ENCODE measurements at regions not wholly inside any gene's neighbourhood (a gene's known extent, or its start where the extent isn't known, plus 50 kb on each side); places are given as distances from the start of the nearest gene placed in this dataset.
"Not testable (repeated sequence)": the region's sequence is repeated elsewhere in the genome, so short reads cannot be mapped to it uniquely, and the experiment has no call there.

DNA sequence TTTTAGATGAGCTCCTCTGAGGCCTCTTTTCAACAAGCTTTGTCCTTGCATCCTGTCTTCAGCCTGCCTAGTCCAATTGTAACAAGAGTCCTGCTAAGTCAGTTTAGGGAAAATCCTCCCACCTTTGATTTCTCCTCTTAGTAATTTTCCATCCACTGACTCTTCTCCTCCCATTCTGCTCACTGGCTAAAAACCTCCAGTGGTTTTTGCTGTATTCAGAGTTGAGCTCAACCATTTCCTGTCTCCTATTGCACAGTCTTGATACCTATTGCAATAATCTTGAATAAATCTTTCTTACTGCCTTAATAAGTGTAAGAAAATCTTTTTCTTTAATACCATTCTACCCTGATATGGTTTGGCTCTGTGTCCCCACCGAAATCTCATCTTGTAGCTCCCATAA is 117.8 kb upstream of the ENPP6 start:
- Histone ChIP-seq H3K18ac (ENCODE audit: low read length) (no peak overlapping the region), H2BK5ac (ENCODE audit: low read depth, low read length, poor library complexity) (no peak overlapping the region), H4K8ac (ENCODE audit: low read depth, low read length) (no peak overlapping the region), H3K4me3 (ENCODE audit: low read depth, low read length) (no peak overlapping the region), H3K79me2 (ENCODE audit: control insufficient read depth, insufficient read depth, low read length, poor library complexity) (no peaks in the 10 kb centered on the region), H3K4me1 (ENCODE audit: control insufficient read depth in 1 of 2, insufficient read depth in 2 of 2, low read length in 2 of 2) (no peaks in the 10 kb centered on the region), H3K27ac (ENCODE audit: low read depth, low read length) (no peak overlapping the region), H3K79me1 (ENCODE audit: low read length) (no peaks in the 10 kb centered on the region), H2BK120ac (ENCODE audit: insufficient read depth, low read length, poor library complexity) (no peak overlapping the region), H4K12ac (ENCODE audit: low read depth, low read length) (no peak overlapping the region), H3K14ac (ENCODE audit: low read length) (no peak overlapping the region), H2AK5ac (ENCODE audit: low read length) (no peak overlapping the region), H3K23ac (ENCODE audit: low read length) (no peak overlapping the region), H2AFZ (ENCODE audit: insufficient read depth, low read length, poor library complexity) (no peak overlapping the region), H3K9ac (ENCODE audit: low read length) (no peak overlapping the region), H3K36me3 (ENCODE audit: control insufficient read depth in 1 of 2, insufficient read depth in 2 of 2, low read length in 2 of 2) (no peaks in the 10 kb centered on the region), H3K27me3 (ENCODE audit: insufficient read depth, low read length) (no peaks in the 10 kb centered on the region), H4K91ac (ENCODE audit: low read depth, low read length) (no peak overlapping the region), H3K4ac (ENCODE audit: low read depth, low read length) (no peak overlapping the region), H3K9me3 (ENCODE audit: insufficient read depth, low read depth, low read length) (no peaks in the 10 kb centered on the region), H3K4me2 (ENCODE audit: low read length) (no peak overlapping the region), H2BK12ac (ENCODE audit: low read length) (no peak overlapping the region)
- DNase-seq = no peak
- WGBS (ENCODE audit: extremely low coverage, insufficient coverage, insufficient read length) = no CpG with 5 or more reads among the region's 1 CpG

GRCh38 chr4:184333446-184333845 is 115.8 kb upstream of the ENPP6 start:
- not testable (repeated sequence) for H3K36me3 ChIP-seq (ENCODE audit: control insufficient read depth in 1 of 2, insufficient read depth in 2 of 2, low read length in 2 of 2); H3K4me3 ChIP-seq (ENCODE audit: low read depth, low read length); H2AK5ac ChIP-seq (ENCODE audit: low read length); H3K4me1 ChIP-seq (ENCODE audit: control insufficient read depth in 1 of 2, insufficient read depth in 2 of 2, low read length in 2 of 2); H3K18ac ChIP-seq (ENCODE audit: low read length); H3K4ac ChIP-seq (ENCODE audit: low read depth, low read length); H3K27ac ChIP-seq (ENCODE audit: low read depth, low read length); H2AFZ ChIP-seq (ENCODE audit: insufficient read depth, low read length, poor library complexity); H4K8ac ChIP-seq (ENCODE audit: low read depth, low read length); H4K12ac ChIP-seq (ENCODE audit: low read depth, low read length); H3K79me1 ChIP-seq (ENCODE audit: low read length); H3K79me2 ChIP-seq (ENCODE audit: control insufficient read depth, insufficient read depth, low read length, poor library complexity); H3K23ac ChIP-seq (ENCODE audit: low read length); H3K4me2 ChIP-seq (ENCODE audit: low read length); H2BK120ac ChIP-seq (ENCODE audit: insufficient read depth, low read length, poor library complexity); H3K27me3 ChIP-seq (ENCODE audit: insufficient read depth, low read length); H4K91ac ChIP-seq (ENCODE audit: low read depth, low read length); H2BK5ac ChIP-seq (ENCODE audit: low read depth, low read length, poor library complexity); H3K9me3 ChIP-seq (ENCODE audit: insufficient read depth, low read depth, low read length); H2BK12ac ChIP-seq (ENCODE audit: low read length); H3K9ac ChIP-seq (ENCODE audit: low read length); DNase-seq; H3K14ac ChIP-seq (ENCODE audit: low read length)
- WGBS (ENCODE audit: extremely low coverage, insufficient coverage, insufficient read length) = no CpG with 5 or more reads among the region's 14 CpGs

GRCh38 chr4:184331268-184331995 is 113.8 kb upstream of the ENPP6 start:
- WGBS (ENCODE audit: extremely low coverage, insufficient coverage, insufficient read length) = no CpG with 5 or more reads among the region's 7 CpGs

DNA sequence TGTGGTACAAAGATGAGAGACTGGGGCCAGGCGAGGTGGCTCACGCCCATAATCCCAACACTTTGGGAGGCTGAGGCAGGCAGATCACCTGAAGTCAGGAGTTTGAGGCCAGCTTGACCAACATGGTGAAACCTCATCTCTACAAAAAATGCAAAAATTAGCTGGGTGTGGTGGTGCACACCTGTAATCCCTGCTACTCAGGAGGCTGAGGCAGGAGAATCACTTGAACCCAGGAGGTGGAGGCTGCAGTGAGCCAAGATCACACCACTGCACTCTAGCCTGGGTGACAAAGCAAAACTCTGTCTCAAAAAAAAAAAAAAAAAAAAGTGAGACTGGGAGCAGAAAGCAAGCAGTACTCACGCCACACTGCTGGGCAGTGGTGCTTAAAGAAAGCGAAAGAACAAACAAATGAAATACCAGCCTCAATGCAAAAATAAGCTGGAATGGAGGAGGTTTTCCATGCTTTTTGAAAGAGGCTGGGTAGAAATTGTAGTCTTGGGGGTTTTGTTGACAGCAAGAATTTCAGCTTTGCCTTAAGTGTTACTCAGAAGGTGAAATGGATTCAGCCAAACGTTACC is 112.9 kb upstream of the ENPP6 start:
- H3K23ac ChIP-seq (ENCODE audit: low read length); H3K36me3 ChIP-seq (ENCODE audit: control insufficient read depth in 1 of 2, insufficient read depth in 2 of 2, low read length in 2 of 2); H4K91ac ChIP-seq (ENCODE audit: low read depth, low read length); H3K4ac ChIP-seq (ENCODE audit: low read depth, low read length); H3K4me3 ChIP-seq (ENCODE audit: low read depth, low read length); H3K27me3 ChIP-seq (ENCODE audit: insufficient read depth, low read length); H3K79me1 ChIP-seq (ENCODE audit: low read length); H3K79me2 ChIP-seq (ENCODE audit: control insufficient read depth, insufficient read depth, low read length, poor library complexity); H2AFZ ChIP-seq (ENCODE audit: insufficient read depth, low read length, poor library complexity); H3K18ac ChIP-seq (ENCODE audit: low read length); H4K12ac ChIP-seq (ENCODE audit: low read depth, low read length); H3K4me2 ChIP-seq (ENCODE audit: low read length); H4K8ac ChIP-seq (ENCODE audit: low read depth, low read length); H3K27ac ChIP-seq (ENCODE audit: low read depth, low read length); H2BK120ac ChIP-seq (ENCODE audit: insufficient read depth, low read length, poor library complexity); H2AK5ac ChIP-seq (ENCODE audit: low read length); H3K4me1 ChIP-seq (ENCODE audit: control insufficient read depth in 1 of 2, insufficient read depth in 2 of 2, low read length in 2 of 2); H3K9ac ChIP-seq (ENCODE audit: low read length); H2BK5ac ChIP-seq (ENCODE audit: low read depth, low read length, poor library complexity); DNase-seq; H2BK12ac ChIP-seq (ENCODE audit: low read length); H3K14ac ChIP-seq (ENCODE audit: low read length); H3K9me3 ChIP-seq (ENCODE audit: insufficient read depth, low read depth, low read length): not testable (repeated sequence)
- no CpG with 5 or more reads among the region's 5 CpGs for WGBS (ENCODE audit: extremely low coverage, insufficient coverage, insufficient read length)

More at GRCh38 chr4:184331268-184331995, 113.8 kb upstream of the ENPP6 start:
- Histone ChIP-seq H4K8ac (ENCODE audit: low read depth, low read length) (no peak overlapping the region), H3K23ac (ENCODE audit: low read length) (no peak overlapping the region), H3K27ac (ENCODE audit: low read depth, low read length) (no peak overlapping the region), H3K4ac (ENCODE audit: low read depth, low read length) (no peak overlapping the region), H3K4me3 (ENCODE audit: low read depth, low read length) (no peak overlapping the region), H3K36me3 (ENCODE audit: control insufficient read depth in 1 of 2, insufficient read depth in 2 of 2, low read length in 2 of 2) (no peaks in the 10 kb centered on the region), H3K18ac (ENCODE audit: low read length) (no peak overlapping the region), H3K9ac (ENCODE audit: low read length) (no peak overlapping the region), H4K91ac (ENCODE audit: low read depth, low read length) (no peak overlapping the region), H3K4me2 (ENCODE audit: low read length) (no peak overlapping the region), H2AFZ (ENCODE audit: insufficient read depth, low read length, poor library complexity) (no peak overlapping the region), H3K9me3 (ENCODE audit: insufficient read depth, low read depth, low read length) (no peaks in the 10 kb centered on the region), H2AK5ac (ENCODE audit: low read length) (no peak overlapping the region), H2BK12ac (ENCODE audit: low read length) (no peak overlapping the region), H3K4me1 (ENCODE audit: control insufficient read depth in 1 of 2, insufficient read depth in 2 of 2, low read length in 2 of 2) (peaks cover 3 to 5% of the 10 kb centered on the region in 2 experiments), H2BK120ac (ENCODE audit: insufficient read depth, low read length, poor library complexity) (no peak overlapping the region), H2BK5ac (ENCODE audit: low read depth, low read length, poor library complexity) (no peak overlapping the region), H3K79me1 (ENCODE audit: low read length) (no peaks in the 10 kb centered on the region), H3K27me3 (ENCODE audit: insufficient read depth, low read length) (no peaks in the 10 kb centered on the region), H3K14ac (ENCODE audit: low read length) (no peak overlapping the region), H3K79me2 (ENCODE audit: control insufficient read depth, insufficient read depth, low read length, poor library complexity) (no peaks in the 10 kb centered on the region), H4K12ac (ENCODE audit: low read depth, low read length) (no peak overlapping the region)
- peak; percentile 9 to 29 for DNase-seq

Measured in trophoblast cell (in vitro differentiated cells and primary cell).